Gastrocnemius medialis (tissue), 4 donors: ENCODE measurements at regions not wholly inside any gene's neighbourhood (a gene's known extent, or its start where the extent isn't known, plus 50 kb on each side); places are given as distances from the start of the nearest gene placed in this dataset.

Experiments
- ATAC-seq, 2 donors: fragments of 150-250 bp; one replicate each; pipeline ENCODE4 v1.9.1; 2016
- DNase-seq, 2 donors: peaks; one replicate each; pipeline ENCODE4 v3.0.0-alpha.2; 2019
- H3K27ac ChIP-seq, 4 donors: fragments of 200-600 bp; sonication (generic); 1 replicate in 1 of 4; 2 replicates in 3 of 4; pipeline ENCODE4 v1.5.1; 2016 to 2018; ENCODE audit warnings: mild to moderate bottlenecking in 2 of 4, moderate library complexity in 1 of 4
- H3K27me3 ChIP-seq, 3 donors: fragments of 200-600 bp; sonication (generic) in 2 of 3; 1 replicate in 1 of 3; 2 replicates in 2 of 3; pipeline versions ENCODE4 v1.5.1 to v1.6.0; 2016 to 2019; ENCODE audit warnings: mild to moderate bottlenecking in 1 of 3, moderate library complexity in 1 of 3
- H3K36me3 ChIP-seq, 2 donors: fragments of 200-600 bp; sonication (generic) in 1 of 2; one replicate each; pipeline ENCODE4 v1.5.1; 2017 to 2018
- H3K4me1 ChIP-seq, 2 donors: fragments of 200-600 bp; sonication (generic) in 1 of 2; one replicate each; pipeline ENCODE4 v1.5.1; 2016 to 2017; ENCODE audit warnings: mild to moderate bottlenecking in 2 of 2
- H3K4me3 ChIP-seq, 4 donors: fragments of 200-600 bp; sonication (generic) in 3 of 4; 1 replicate in 1 of 4; 2 replicates in 3 of 4; pipeline ENCODE4 v1.5.1; 2016 to 2019; ENCODE audit warnings: mild to moderate bottlenecking in 2 of 4
- H3K9me3 ChIP-seq, 3 donors: fragments of 200-600 bp; sonication (generic) in 2 of 3; 1 replicate in 1 of 3; 2 replicates in 2 of 3; pipeline ENCODE4 v1.5.1; 2016 to 2019
- POLR2A ChIP-seq, 2 donors: fragments of 450-650 bp; IDR thresholded peaks; one replicate each; pipeline ENCODE4 v1.6.1; 2017; ENCODE audit warnings: antibody characterized with exemption in 2 of 2, mild to moderate bottlenecking in 2 of 2, moderate library complexity in 2 of 2
- in situ Hi-C, 4 donors: fragments of 200-750 bp; cut with MboI; loops; one replicate each; pipeline versions ENCODE4 v1.15.0 to v1.8.0; 2017; ENCODE audit warnings: low sequenced_read_pairs in 4 of 4
- intact Hi-C: fragments of 100-400 bp; cut with DNase I; formaldehyde crosslinking; loops from one replicate; pipeline ENCODE4 v1.15.1; 2023; ENCODE audit warnings: low total_unique reads
- TF ChIP-seq, protein P1 (sequence below), 5 experiments: fragments of 450-650 bp in 3 of 5; fragments of 200-600 bp in 2 of 5; sonication (generic) in 2 of 5; IDR thresholded peaks in 4 of 5; conservative IDR thresholded peaks in 1 of 5; 1 replicate in 4 of 5; 2 replicates in 1 of 5; pipeline ENCODE4 v1.5.1; 2016 to 2019; ENCODE audit warnings: antibody characterized with exemption in 5 of 5, mild to moderate bottlenecking in 3 of 5, moderate library complexity in 3 of 5

DNA sequence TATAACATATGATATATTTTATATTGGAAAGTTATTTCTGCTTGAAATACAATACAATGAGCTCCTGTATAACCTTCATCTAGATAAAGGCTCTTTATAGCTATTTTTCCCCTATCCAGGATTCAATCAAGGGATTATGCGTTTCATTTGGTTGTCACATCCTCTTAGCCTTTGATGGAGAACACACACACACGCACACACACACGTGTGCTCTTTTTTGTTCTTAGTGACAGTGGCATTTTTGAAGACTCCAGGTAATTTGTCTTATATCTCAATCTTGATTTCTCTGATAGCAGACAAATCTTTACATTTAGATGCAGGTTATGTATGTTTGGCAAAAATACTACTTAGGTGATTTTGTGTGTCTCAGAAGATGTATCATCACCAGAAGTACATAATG lies 144.2 kb upstream of the CEP126 start:
- H3K4me3 ChIP-seq = no peak overlapping the region
- intact Hi-C loops (no loop called here), in situ Hi-C loops (no loop called here)
- no peak overlapping the region for H3K27ac ChIP-seq
- ATAC-seq (no peak), DNase-seq (no peak)
- TF ChIP-seq, protein P1, sequence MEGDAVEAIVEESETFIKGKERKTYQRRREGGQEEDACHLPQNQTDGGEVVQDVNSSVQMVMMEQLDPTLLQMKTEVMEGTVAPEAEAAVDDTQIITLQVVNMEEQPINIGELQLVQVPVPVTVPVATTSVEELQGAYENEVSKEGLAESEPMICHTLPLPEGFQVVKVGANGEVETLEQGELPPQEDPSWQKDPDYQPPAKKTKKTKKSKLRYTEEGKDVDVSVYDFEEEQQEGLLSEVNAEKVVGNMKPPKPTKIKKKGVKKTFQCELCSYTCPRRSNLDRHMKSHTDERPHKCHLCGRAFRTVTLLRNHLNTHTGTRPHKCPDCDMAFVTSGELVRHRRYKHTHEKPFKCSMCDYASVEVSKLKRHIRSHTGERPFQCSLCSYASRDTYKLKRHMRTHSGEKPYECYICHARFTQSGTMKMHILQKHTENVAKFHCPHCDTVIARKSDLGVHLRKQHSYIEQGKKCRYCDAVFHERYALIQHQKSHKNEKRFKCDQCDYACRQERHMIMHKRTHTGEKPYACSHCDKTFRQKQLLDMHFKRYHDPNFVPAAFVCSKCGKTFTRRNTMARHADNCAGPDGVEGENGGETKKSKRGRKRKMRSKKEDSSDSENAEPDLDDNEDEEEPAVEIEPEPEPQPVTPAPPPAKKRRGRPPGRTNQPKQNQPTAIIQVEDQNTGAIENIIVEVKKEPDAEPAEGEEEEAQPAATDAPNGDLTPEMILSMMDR (IDR thresholded peaks at IDR 0.05 in 4 of 5, conservative IDR thresholded peaks at IDR 0.05 in 1 of 5) = no peak
- TF ChIP-seq POLR2A (IDR thresholded peaks at IDR 0.05) = no peak
- no peaks in the 10 kb centered on the region for H3K9me3 ChIP-seq
- no peaks in the 10 kb centered on the region for H3K36me3 ChIP-seq
- no peaks in the 10 kb centered on the region for H3K27me3 ChIP-seq
- no peaks in the 10 kb centered on the region for H3K4me1 ChIP-seq

DNA sequence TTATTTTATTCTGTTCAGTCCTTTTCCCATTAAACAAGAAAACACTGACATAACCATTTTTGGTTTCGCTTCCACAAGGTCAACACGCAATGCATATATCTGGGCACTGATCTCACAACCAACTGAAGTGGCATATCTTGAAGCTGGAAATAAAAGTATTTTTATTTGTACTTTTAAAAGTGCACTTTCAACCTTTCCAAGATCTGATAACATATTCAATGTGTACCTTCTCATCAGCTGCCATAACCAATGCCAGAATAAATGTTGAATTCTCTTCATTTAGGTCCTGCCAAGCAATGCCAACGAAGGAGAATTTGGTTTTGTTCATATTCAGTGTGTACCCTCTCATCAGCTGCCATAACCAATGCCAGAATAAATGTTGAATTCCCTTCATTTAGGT lies 148.9 kb upstream of the CEP126 start:
- no peak for DNase-seq
- Histone ChIP-seq H3K4me3 (no peak overlapping the region), H3K9me3 (no peaks in the 10 kb centered on the region), H3K27me3 (no peaks in the 10 kb centered on the region), H3K36me3 (no peaks in the 10 kb centered on the region), H3K27ac (no peak overlapping the region), H3K4me1 (no peaks in the 10 kb centered on the region)
- intact Hi-C loops (no loop called here), in situ Hi-C loops (no loop called here)
- no peak for TF ChIP-seq POLR2A (IDR thresholded peaks at IDR 0.05)
- TF ChIP-seq, protein P1 (IDR thresholded peaks at IDR 0.05 in 4 of 5, conservative IDR thresholded peaks at IDR 0.05 in 1 of 5) = no peak
- no peak for ATAC-seq

DNA sequence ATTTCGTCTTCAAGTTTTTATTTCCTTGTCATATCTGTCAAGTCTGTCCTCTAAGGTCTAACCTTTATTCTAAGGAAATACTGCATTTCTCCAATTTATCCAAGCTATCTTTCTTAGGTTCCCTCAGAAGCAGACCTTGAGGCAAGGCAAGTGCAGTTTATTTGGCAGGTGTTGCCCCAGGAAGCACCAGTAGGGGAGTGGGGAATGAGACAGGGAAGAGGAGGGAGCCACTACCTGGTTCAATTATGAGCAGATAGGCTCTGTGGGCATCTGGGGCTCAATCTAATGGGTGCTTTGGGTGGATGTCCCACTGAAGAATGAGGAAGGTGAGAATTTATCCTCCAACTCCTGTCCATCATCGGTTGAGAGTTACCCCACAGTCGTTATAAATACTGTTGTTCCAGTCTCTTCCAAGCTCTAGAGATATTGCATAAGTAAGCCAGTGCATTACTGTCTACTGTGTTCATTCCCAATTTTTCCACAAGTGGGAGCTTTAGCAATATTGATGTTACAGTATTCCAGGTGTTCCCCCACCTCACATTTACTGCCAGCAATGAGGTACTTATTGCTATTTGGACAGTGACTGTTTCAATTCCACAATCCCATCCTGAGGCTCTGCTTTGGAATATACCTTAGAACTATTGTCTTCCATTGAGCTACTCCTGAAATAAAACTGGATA lies 154.9 kb upstream of the CEP126 start:
- no peak overlapping the region for H3K4me3 ChIP-seq
- H3K27me3 ChIP-seq = no peaks in the 10 kb centered on the region
- no peaks in the 10 kb centered on the region for H3K36me3 ChIP-seq
- in situ Hi-C loops = no loop called here
- DNase-seq (no peak), ATAC-seq (no peak)
- H3K27ac ChIP-seq = no peak overlapping the region
- no peaks in the 10 kb centered on the region for H3K4me1 ChIP-seq
- TF ChIP-seq POLR2A (IDR thresholded peaks at IDR 0.05) = no peak
- TF ChIP-seq, protein P1 (IDR thresholded peaks at IDR 0.05 in 4 of 5, conservative IDR thresholded peaks at IDR 0.05 in 1 of 5) = no peak
- H3K9me3 ChIP-seq = no peaks in the 10 kb centered on the region
- intact Hi-C loops = no loop called here

DNA sequence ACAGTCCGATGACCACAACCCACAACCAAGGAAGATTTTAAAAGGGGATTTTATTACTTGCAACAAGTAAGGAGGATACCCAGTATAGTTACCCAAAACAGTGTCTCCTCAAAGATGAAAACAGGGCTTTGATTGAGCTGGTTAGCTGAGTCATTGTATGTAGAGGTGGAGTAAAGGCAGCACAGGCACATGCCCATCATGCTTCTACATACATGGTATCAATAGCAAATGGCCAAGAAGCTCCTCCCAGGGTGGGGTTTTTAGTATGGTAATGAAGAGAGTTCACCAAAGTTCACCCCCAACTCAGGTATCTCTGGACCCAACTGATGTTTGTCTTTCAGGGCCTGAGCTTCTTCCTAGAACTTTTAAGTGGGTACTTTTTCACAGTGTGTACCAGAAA lies 157.1 kb upstream of the CEP126 start:
- intact Hi-C loops = no loop called here
- no peak overlapping the region for H3K4me3 ChIP-seq
- no peak for TF ChIP-seq POLR2A (IDR thresholded peaks at IDR 0.05)
- TF ChIP-seq, protein P1 (IDR thresholded peaks at IDR 0.05 in 4 of 5, conservative IDR thresholded peaks at IDR 0.05 in 1 of 5) = no peak
- H3K27ac ChIP-seq = no peak overlapping the region
- no peak for DNase-seq
- no peak for ATAC-seq
- no peaks in the 10 kb centered on the region for H3K27me3 ChIP-seq
- H3K4me1 ChIP-seq = no peaks in the 10 kb centered on the region
- no peaks in the 10 kb centered on the region for H3K36me3 ChIP-seq
- H3K9me3 ChIP-seq = no peaks in the 10 kb centered on the region
- in situ Hi-C loops = no loop called here
